Gastrocnemius medialis (tissue), 4 donors: ENCODE measurements at regions not wholly inside any gene's neighbourhood (a gene's known extent, or its start where the extent isn't known, plus 50 kb on each side); places are given as distances from the start of the nearest gene placed in this dataset.
"Not testable (repeated sequence)": the region's sequence is repeated elsewhere in the genome, so short reads cannot be mapped to it uniquely, and the experiment has no call there.

ENCODE experiments used
- POLR2A ChIP-seq, 2 donors: fragments of 450-650 bp; IDR thresholded peaks; one replicate each; pipeline ENCODE4 v1.6.1; 2017; ENCODE audit warnings: antibody characterized with exemption in 2 of 2, mild to moderate bottlenecking in 2 of 2, moderate library complexity in 2 of 2
- TF ChIP-seq, protein P1 (sequence below), 5 experiments: fragments of 450-650 bp in 3 of 5; fragments of 200-600 bp in 2 of 5; sonication (generic) in 2 of 5; IDR thresholded peaks in 4 of 5; conservative IDR thresholded peaks in 1 of 5; 1 replicate in 4 of 5; 2 replicates in 1 of 5; pipeline ENCODE4 v1.5.1; 2016 to 2019; ENCODE audit warnings: antibody characterized with exemption in 5 of 5, mild to moderate bottlenecking in 3 of 5, moderate library complexity in 3 of 5

DNA sequence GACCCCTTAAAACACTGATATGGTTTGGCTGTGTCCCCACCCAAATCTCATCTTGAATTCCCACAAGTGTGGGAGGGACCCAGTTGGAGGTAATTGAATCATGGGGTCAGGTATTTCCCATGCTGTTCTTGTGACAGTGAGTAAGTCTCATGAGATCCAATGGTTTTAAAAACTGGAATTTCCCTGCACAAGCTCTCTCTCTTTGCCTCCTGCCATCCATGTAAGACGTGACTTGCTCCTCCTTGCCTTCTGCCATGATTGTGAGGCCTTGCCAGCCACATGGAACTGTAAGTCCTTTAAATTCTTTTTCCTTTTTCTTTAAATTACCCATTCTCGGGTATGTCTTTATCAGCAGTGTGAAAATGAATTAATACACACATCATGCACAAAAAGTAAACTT, 99.1 kb upstream of the PLEKHG1 start:
- TF ChIP-seq, protein P1, sequence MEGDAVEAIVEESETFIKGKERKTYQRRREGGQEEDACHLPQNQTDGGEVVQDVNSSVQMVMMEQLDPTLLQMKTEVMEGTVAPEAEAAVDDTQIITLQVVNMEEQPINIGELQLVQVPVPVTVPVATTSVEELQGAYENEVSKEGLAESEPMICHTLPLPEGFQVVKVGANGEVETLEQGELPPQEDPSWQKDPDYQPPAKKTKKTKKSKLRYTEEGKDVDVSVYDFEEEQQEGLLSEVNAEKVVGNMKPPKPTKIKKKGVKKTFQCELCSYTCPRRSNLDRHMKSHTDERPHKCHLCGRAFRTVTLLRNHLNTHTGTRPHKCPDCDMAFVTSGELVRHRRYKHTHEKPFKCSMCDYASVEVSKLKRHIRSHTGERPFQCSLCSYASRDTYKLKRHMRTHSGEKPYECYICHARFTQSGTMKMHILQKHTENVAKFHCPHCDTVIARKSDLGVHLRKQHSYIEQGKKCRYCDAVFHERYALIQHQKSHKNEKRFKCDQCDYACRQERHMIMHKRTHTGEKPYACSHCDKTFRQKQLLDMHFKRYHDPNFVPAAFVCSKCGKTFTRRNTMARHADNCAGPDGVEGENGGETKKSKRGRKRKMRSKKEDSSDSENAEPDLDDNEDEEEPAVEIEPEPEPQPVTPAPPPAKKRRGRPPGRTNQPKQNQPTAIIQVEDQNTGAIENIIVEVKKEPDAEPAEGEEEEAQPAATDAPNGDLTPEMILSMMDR (IDR thresholded peaks at IDR 0.05 in 4 of 5, conservative IDR thresholded peaks at IDR 0.05 in 1 of 5), result not testable (repeated sequence)
- TF ChIP-seq POLR2A (IDR thresholded peaks at IDR 0.05), result not testable (repeated sequence)
